Stimulated activated naive CD4-positive, alpha-beta T cell (primary cell): ENCODE measurements at regions not wholly inside any gene's neighbourhood (a gene's known extent, or its start where the extent isn't known, plus 50 kb on each side); places are given as distances from the start of the nearest gene placed in this dataset.

Source experiments
- DNase-seq, 6 experiments: peaks; one replicate each; lab custom pipeline; 2025; lab: John Stamatoyannopoulos, UW

DNA sequence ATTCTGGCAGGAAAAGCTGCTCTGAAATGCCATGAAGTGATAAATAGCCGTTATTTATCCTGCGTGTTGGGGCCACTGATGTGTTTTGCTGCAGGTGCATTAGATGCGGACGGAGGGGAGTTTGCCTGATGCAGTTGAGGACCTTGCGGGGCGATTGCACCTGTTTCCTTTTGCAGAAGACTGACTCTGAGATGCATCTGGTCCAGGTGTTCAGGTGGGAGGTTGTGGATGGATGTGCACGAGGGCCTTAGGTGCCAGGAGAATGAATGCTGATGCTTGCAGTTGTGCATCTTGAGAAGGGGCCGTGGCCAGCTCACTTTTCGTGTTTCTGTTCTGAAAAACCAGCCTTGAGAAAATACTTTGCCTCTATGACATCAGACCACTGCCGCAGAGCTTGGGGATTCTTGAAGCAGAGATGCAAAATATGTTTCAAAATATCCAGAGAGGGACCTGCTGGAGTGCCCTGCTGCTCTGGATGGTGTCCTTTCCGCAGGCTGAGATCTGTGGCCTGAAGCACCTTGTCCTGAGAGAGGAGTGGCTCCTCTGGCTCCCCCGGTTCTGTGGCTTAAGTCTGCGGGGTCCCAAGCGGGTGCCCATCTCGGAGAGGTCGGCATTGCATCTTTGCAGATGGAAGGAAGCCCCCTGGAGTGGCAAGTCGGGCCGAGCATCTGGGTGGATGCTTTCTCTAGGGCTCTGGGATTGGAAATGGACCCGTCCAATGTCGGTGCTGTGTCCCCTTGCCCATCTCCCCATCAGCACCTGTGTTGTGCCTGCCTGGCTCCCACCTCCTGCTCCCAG lies 1031.1 kb downstream of the TBC1D22A start:
- no peak for DNase-seq

DNA sequence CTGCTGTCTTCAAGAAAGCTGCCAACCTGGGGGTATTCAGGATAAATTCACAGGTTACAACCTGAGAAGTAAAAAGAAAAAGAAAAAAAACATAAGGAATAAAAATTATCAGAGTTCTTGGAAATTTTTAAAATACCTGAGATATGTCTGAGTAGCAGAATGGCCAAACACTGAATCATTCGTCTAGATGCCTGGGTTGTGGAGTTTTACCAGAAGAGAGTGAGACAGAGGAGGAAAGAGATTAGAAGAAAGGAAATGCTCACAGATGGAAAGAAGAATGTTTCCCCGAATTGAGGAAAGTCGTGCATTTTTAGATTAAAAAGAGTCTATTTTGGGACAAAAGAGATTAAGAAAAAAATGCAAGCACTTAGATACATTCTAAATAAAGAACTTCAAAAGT lies 1026.7 kb downstream of the TBC1D22A start:
- DNase-seq, result no peak

DNA sequence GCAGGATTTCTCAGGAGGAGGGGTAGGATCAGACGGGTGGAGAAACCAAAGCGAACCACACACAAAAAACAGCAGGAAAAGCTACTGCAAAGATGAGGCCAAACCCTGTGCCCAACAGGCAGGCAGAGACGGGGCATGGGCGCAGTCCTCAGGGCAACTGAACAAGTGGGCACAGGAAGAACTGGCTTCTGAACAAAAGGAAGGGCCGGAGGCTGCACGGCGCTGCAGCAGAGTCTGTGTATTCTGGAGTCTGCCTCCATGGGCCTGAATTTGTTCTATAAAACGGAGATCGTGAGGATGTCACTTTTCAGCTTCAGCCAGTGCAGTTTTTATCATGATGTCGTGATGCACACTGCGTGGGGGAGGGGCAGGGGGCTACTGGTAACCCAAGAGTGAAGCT lies 1026.0 kb downstream of the TBC1D22A start:
- DNase-seq, result no peak

DNA sequence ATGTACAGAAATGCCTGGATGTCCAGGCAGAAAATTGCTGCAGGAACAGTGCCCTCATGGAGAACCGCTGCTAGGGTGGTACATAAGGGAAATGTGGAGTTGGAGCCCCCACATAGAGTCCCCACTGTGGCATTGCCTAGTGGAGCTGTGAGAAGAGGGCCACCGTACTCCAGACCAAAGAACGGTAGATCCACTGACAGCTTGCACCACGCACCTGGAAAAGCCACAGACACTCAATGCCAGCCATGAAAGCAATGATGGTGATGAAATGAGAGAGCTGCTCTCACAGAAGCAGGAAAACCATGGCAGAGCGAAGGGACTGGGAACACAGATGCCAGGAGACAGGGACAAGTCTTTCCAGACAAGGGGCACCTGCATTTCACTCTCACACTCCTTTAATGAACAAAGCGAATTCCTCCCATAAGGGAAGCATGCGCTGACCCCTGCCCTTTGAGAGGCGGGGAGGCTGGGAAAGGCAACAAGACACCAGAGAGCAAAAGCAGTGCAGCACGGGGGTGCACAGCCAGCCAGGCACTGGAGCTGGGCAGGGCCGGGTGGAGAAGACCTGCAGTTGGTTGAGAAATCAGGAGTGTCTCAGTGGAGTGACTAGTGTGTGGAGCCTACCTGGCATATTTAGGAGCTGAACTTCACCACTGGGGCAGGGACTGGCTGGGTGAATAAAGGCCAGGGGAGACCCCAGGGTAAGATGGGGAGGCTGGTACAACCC lies 1025.2 kb downstream of the TBC1D22A start:
- DNase-seq, result no peak

DNA sequence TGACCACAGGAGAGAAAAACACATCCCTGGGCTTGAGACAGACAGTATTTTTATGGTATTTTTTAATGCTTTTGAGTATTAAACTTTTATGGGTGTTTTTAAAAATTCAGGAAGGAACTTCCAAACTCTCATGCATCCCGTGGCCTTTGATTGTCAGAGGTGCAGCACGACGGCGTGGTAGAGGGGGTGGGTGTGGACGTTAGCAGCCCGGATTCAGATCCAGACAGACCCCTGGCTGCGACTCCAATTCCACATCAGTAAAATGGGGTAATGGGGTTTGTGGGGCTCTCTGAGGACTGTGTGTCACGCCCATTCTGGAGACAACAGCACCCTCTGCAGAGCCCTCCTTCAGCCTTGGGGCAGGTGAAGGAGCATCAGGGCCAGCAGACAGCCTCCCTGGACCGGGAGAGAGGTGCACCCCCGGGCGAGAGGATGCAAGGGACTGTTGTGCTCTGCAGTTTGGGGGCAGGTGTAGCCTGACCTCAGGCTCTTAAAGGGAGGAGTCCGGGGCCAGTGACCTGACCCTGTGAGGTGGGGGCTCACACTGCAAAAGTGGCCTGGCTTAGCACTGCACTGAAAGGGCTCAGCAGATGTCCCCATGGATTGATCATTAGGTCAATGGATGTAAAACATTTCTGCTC lies 1024.3 kb downstream of the TBC1D22A start:
- no peak for DNase-seq

DNA sequence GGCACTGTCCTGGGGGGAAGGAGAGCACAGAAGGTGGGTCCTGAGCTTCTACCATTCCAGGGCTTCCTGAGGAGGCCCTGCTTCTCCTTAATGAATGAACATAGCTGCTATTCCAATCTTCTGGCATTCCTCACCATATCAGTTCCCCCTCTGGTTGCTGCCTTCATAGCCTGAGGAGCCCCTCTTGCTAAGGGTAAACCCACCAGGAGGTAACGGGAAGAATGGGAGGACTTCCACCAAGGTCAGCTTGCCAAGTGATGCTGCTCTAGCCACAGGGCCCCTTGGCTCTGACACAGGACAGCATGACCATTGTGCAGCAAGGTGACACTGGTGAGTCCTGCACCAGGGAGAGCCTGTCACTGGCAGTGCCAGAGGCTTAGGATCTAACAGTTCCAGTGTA lies 1022.5 kb downstream of the TBC1D22A start:
- no peak for DNase-seq

DNA sequence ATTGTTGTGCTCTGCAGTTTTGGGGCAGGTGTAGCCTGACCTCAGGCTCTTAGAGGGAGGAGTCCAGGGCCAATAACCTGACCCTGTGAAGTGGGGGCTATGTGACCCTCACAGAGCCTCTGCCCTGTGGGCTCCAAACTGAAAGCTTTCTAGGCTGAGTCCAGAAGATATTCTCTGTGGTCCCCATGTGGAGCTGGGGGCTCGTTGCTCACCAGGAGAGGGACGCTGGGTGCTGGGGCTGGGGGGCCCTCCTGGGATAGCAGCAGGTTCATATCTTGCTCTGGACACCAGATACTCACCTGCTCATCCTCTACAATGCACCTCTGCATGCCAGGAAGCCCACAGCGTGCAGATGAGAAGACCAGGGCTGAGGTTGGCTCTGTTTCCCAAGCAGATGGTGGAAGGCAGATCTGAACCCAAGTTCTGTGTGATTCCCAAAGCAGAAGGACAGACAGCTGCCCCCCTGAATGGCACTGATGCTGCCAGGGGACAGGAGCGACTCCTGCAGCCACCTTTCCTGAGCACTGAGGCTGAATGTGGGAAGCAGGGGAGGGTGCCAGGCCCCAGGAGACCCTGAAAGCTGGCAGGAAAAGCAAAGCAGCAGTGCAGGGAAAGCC lies 1022.0 kb downstream of the TBC1D22A start:
- no peak for DNase-seq

DNA sequence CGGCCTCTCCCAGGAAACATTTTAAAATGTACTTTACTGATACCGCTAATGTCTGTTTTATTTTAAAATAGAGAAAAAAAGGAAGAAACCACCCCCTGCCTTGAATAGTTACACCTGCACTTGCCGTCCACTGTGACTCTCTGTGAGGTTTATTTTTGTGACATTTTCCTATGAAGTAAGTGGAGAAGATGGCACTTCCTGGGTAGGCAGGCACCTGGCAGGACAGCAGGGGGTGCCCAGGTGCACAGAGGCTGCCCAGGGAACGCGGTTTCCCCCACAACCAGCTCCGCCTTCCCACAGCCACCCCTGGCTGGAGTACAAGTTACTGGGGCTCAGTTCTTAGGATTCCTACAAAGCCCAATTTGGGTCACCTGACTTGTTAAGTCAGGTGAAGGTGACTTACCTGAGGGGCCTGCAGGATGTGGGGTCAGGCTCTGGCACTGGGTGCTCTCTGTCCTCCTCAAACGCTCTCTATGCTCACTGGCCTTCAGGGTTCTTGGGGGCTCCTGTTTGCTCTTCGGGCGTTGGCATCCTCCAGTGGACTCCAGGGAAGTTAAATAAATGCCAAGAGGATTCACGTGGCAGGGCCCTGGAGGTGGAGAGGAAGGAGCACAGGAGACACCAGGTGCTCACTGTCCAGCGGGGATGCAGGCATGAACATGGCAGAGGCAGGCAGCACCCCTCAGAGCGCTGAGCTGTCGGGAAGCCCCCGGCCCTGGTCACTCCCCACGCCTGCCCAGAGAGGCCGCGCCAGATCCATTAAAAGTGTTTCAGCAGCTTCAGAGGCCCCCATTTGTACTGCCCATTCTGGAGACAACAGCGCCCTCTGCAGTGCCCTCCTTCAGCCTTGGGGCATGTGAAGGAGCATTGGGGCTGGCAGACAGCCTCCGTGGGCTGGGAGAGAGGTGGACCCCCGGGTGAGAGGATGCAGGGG lies 1021.2 kb downstream of the TBC1D22A start:
- no peak for DNase-seq

DNA sequence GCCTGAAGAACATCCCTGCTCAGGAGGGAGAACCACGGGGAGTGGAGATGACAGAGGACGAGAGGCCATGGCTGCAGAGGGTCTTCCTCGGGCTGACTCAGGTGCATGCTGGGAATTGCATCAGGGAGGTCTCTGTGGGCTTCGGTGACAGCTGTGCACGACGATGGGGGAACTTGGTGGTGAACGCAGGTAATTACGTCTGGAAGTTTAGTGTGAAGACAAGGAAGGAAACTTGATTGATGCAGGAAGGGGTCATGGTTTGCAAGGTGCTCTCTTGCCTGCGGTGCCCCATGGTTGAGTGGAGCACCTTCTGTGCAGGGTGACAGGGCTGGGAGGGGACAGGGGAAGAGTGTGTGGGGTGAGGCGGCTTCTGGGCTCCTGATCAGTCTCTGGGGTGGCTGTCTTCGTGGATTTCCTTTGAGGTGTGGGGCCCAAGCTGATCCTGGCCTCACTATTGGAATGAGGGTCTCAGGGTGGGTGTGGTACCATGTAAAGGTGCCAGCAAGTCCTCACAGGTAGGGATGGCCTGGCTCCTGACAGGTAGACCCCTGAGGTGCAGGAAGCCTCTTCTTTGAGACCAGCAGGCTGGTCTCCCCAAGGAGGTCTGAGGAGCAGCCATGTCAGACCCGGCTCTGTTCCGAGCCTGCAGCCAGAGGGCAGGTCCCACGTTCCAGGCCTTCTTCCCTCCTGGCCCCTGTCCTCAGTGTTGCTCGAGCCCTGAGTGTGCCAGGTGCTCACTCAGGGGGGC lies 1020.1 kb downstream of the TBC1D22A start:
- DNase-seq, result no peak

DNA sequence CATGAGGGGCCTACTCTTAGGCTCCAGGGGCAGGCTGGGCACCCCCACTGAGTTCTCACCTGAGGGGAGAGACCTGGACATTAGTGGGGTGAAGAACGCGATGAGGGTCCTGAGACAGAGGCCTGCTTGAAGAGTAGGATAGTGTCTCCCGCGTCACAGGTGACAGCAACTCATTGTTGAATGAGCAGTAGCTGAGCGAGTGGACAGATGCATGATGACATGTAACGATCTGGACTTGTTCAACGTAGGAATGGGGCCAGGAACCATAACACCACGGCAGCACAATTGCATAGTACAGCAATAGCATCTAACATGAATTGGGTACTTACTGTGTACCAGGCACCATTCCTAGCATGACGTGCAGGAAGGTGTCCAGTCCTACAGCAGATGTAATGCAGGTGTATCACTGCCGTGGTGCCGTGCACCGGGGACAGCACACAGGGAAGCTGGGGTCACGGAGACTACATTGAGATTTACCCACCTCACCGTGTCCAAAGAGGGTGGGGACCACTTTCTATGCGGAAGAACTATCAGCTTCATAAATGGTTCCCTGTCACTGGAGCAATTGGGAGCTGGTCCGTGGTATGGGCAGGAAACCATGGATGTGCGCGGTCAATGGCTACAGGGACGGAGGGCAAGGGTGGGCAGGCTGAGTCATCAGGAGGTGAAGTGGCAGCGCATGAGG lies 1019.1 kb downstream of the TBC1D22A start:
- DNase-seq, result no peak

DNA sequence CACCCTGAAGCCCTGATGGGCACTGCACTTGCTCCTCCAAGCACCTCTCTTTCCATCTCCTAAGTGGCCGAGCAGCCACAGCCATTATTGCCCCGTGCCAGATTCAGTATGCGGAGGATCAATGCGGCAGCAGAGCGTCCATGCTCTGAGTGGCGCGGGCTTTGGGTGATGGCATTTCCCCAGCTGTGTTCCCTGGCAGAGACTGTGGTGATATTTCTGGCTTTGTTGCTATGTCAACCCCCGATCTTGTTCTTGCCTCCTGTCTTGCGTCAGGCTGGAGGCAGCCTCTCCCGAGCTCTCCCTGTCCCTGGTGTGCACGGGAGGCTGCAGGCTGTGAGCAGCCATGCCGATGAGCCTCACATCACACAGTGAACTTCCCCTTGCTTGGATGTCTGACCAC lies 1018.6 kb downstream of the TBC1D22A start:
- no peak for DNase-seq

DNA sequence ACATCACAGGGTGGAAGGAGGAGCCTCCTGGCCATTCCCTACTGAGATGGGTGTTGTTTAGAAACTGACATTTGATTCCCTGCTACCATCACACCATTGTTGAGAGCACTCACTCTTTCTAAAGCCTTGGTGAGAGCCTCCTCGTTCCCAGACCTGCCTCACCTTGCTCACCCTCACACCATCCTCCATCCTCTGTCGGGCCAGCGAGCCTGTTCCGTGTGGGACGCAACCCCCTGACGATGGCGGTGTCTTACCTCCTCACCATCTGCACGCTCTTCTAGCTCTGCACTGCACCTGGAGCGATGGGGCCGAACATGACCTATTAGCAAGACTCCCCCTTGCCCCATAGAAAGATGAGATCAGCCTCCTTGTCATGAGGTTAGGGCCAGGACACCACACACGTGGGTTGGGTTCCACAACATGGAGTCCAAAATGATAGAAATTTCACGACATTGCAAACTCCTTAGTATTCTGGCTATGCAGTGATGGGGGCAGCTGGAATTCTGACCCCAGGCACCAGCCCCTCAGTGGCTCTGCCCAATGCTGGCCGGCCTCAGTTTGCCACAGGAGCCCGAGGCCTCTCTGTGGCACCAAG lies 1017.9 kb downstream of the TBC1D22A start:
- DNase-seq, result no peak

DNA sequence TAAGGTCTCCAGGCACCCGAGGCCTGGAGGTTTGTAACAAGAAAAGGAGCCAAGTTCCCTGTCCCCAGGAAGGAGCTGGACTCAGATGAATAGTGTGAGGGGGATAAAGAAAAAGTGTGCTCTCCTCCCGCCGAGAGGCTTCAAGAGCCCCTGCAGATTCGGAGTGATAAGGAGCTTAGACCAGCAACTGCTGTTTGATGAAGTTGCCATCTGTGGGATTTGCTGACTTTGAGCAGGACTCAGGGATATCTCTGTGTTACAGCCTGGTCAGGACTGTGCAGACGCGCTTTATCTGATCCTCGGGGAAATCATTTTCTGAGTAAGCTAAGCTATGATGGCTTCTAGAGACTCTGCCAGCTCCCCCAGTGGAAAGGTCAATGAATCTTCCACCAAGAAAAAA lies 1017.0 kb downstream of the TBC1D22A start:
- DNase-seq, result no peak

DNA sequence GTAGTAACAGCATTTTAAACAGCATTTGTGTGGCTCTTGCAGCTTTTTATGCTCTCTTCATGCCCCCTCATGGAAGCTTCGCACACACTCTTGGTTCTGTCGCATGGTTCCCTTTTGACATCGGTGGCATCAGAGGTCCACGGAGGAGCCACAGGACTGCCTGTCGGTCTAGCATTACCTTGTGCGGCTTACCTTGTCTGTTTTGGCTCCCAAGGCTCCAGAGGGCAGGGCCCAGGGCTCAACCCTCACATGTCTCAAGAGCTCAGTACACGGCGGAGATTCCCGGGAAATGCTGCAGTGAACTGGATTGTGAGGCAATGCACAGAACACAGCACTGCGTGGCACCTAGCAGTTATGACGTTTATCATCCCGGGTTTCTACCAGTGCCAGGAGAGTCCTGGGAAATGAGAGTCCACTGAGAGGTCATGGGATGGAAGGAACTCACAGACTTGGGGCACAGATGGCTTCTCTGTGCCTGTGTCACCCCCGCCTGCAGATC lies 1015.8 kb downstream of the TBC1D22A start:
- no peak for DNase-seq

DNA sequence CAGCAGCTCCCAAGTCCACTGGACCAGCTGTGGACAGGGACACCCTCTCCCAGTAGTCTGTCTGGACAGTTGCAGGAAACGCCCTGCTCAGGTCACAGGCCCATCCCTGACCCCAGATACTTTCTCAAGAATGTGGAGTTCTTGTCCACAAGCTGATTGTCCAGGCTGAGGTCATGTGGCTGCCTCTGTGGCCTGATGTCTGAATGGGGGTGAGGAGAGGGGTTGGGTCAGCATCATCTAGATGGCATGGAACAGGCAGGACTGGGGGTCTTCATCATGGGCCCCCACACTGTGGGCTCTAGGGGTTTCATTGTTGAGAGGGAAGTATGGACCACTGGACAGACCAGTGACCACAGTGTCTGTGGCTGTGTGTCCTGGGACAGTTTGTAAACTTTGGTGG lies 1015.0 kb downstream of the TBC1D22A start:
- no peak for DNase-seq

DNA sequence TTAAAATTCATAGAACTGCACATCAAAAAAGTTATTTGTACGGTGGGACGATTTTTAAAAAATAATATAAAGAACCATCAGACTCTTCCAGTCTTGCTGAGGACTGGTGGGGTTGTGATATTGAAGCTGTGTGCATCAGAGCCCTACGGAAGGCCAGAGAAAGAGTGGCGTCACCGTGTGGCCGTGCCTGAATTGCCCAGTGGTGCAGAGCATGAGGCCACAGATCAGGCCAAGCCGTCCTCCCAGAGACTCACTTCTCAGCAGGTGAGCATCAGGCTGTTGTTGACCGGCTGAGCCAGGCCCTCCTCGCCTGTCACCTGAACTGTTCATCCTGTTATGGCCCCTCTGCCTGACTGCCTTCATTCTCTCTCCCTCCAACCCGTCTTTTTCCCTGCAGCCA lies 1013.9 kb downstream of the TBC1D22A start:
- DNase-seq, result no peak

DNA sequence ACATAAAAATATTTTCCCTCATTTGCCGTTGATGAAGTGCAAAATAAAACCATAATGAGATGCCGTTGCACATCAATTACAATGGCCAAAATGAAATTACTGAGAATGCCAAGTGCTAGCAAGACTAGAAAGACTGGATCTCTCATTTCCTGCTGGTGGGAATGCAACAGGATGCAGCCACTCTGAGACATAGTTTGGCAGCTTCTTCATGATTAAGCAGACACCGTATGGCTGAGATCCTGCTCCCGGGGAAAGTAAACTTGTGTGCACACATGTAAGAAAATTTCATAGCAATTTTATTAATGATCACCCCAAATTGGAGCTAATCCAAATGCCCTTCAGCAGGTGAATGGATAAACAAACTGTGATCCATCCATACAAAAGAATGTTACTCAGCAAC lies 1013.2 kb downstream of the TBC1D22A start:
- no peak for DNase-seq

DNA sequence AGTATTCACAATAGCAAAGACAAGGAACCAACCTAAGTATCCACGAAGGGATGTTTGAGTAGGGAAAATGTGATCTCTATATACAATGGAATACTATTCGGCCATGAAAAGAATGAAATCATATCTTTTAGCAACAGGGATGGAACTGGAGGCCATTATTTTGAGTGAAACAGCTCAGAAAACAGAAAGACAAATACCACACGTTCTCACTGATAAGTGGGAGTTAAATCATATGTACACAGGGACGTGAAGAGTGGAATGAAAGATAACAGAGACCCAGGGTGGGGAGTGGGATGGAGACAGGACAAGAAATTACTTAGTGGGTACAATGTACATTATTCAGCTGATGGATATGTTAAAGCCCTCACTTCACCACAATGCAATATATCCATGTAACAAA lies 1012.7 kb downstream of the TBC1D22A start:
- no peak for DNase-seq

DNA sequence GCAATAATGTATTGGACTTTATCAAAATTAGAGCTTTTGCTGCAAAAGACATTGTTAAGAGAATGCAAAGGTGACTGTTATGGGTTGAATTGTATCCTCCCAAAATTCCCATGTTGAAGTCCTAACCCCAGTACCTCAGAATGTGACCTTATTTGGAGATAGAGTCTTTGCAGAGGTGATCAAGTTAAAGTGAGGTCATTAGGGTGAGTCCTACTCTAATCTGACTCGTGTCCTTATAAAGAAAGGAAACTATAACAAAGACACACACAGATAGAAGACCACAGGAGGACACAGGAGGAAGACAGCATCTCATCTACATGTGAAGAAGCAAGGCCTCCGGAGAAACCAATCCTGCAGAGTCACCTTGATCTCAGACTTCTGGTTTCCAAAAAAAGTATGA lies 1011.2 kb downstream of the TBC1D22A start:
- no peak for DNase-seq

DNA sequence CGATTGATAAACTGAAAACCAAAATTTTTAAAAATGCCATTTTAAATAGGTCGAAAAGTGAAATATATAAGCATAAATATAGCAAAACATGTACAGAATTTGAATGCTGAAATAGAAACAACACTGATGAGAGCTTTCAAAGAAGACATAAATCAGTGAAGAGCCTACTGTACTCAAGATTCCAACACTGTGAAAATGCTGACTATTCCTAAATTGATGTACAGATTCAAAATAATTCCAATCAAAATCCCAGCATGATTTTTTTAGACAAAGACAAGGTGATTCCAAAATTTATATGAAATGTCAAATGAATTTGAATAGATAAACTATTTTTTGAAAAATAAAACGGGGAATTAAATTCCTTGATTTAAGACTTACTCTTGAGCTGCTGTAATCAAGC lies 1010.4 kb downstream of the TBC1D22A start:
- no peak for DNase-seq
